GM12873 (cell line): ENCODE measurements at regions not wholly inside any gene's neighbourhood (a gene's known extent, or its start where the extent isn't known, plus 50 kb on each side); places are given as distances from the start of the nearest gene placed in this dataset.
A peak's percentile ranks its signal among the peaks of the same experiment; 100 is the strongest.

Experiments
- TF ChIP-seq, protein P1 (sequence below): IDR thresholded peaks from 2 replicates; pipeline ENCODE4 v1.5.1; 2012; ENCODE audit warnings: low read depth, mild to moderate bottlenecking, moderate library complexity, low read length, control low read depth; ENCODE audit not compliant: insufficient read depth; ENCODE audit errors: missing control alignments

GRCh38 chr3:11930084-11930483, 74.1 kb upstream of the SYN2 start:
- TF ChIP-seq, protein P1, sequence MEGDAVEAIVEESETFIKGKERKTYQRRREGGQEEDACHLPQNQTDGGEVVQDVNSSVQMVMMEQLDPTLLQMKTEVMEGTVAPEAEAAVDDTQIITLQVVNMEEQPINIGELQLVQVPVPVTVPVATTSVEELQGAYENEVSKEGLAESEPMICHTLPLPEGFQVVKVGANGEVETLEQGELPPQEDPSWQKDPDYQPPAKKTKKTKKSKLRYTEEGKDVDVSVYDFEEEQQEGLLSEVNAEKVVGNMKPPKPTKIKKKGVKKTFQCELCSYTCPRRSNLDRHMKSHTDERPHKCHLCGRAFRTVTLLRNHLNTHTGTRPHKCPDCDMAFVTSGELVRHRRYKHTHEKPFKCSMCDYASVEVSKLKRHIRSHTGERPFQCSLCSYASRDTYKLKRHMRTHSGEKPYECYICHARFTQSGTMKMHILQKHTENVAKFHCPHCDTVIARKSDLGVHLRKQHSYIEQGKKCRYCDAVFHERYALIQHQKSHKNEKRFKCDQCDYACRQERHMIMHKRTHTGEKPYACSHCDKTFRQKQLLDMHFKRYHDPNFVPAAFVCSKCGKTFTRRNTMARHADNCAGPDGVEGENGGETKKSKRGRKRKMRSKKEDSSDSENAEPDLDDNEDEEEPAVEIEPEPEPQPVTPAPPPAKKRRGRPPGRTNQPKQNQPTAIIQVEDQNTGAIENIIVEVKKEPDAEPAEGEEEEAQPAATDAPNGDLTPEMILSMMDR, result no peak

- TF ChIP-seq, protein P1, result no peak
Measured at GRCh38 chr3:11932636-11933035, 71.6 kb upstream of the SYN2 start.

- TF ChIP-seq, protein P1, result no peak
Measured at GRCh38 chr3:11933529-11933928, 70.7 kb upstream of the SYN2 start.

- TF ChIP-seq, protein P1, result peak; percentile 54
Measured at GRCh38 chr3:11944052-11944673, 60.0 kb upstream of the SYN2 start.

GRCh38 chr3:11948331-11948730, 55.9 kb upstream of the SYN2 start:
- TF ChIP-seq, protein P1, result no peak

- TF ChIP-seq, protein P1, result no peak
Measured at GRCh38 chr3:11948866-11949265, 55.3 kb upstream of the SYN2 start.

- TF ChIP-seq, protein P1, result no peak
Measured at GRCh38 chr3:11949351-11949750, 54.8 kb upstream of the SYN2 start.
